DMS153 treated with DMSO at 0.1 percent for 48 hours (cell line): ENCODE measurements at regions not wholly inside any gene's neighbourhood (a gene's known extent, or its start where the extent isn't known, plus 50 kb on each side); places are given as distances from the start of the nearest gene placed in this dataset.

Source experiments
- DNase-seq: peaks from one replicate; lab custom pipeline; 2025; ENCODE audit not compliant: unreplicated experiment; lab: John Stamatoyannopoulos, UW

GRCh38 chr7:113825832-113826231 is 93.0 kb downstream of the PPP1R3A start:
- no peak for DNase-seq

GRCh38 chr7:113824117-113824823 is 94.5 kb downstream of the PPP1R3A start:
- DNase-seq = no peak

- DNase-seq = no peak
These were observed 99.3 kb downstream of the PPP1R3A start for GRCh38 chr7:113819474-113819873.

- DNase-seq = no peak
These were observed 102.2 kb downstream of the PPP1R3A start for GRCh38 chr7:113816639-113817038.

GRCh38 chr7:113813471-113813870 is 105.3 kb downstream of the PPP1R3A start:
- no peak for DNase-seq

- DNase-seq = no peak
These were observed 106.1 kb downstream of the PPP1R3A start for GRCh38 chr7:113812591-113813255.

- DNase-seq = no peak
These were observed 108.6 kb downstream of the PPP1R3A start for GRCh38 chr7:113810080-113810744.

- DNase-seq = no peak
These were observed 109.2 kb downstream of the PPP1R3A start for GRCh38 chr7:113809581-113809980.

GRCh38 chr7:113806633-113807327 is 112.0 kb downstream of the PPP1R3A start:
- no peak for DNase-seq

- DNase-seq = no peak
These were observed 112.8 kb downstream of the PPP1R3A start for GRCh38 chr7:113805976-113806375.

- no peak for DNase-seq
These were observed 114.2 kb downstream of the PPP1R3A start for GRCh38 chr7:113804475-113805095.

- no peak for DNase-seq
These were observed 117.1 kb downstream of the PPP1R3A start for GRCh38 chr7:113801751-113802150.

- no peak for DNase-seq
These were observed 118.0 kb downstream of the PPP1R3A start for GRCh38 chr7:113800826-113801225.

GRCh38 chr7:113799896-113800295 is 118.9 kb downstream of the PPP1R3A start:
- peak; percentile 65 for DNase-seq

GRCh38 chr7:113797420-113798010 is 121.3 kb downstream of the PPP1R3A start:
- no peak for DNase-seq

GRCh38 chr7:113796557-113796956 is 122.3 kb downstream of the PPP1R3A start:
- no peak for DNase-seq

GRCh38 chr7:113794573-113794972 is 124.2 kb downstream of the PPP1R3A start:
- no peak for DNase-seq

- DNase-seq = no peak
These were observed 125.6 kb downstream of the PPP1R3A start for GRCh38 chr7:113793171-113793570.

- no peak for DNase-seq
These were observed 128.8 kb downstream of the PPP1R3A start for GRCh38 chr7:113790025-113790424.

- DNase-seq = no peak
These were observed 131.7 kb downstream of the PPP1R3A start for GRCh38 chr7:113787106-113787505.

GRCh38 chr7:113784956-113785355 is 133.9 kb downstream of the PPP1R3A start:
- DNase-seq = no peak
